ENCODE measurements at regions not wholly inside any gene's neighbourhood (a gene's known extent, or its start where the extent isn't known, plus 50 kb on each side); places are given as distances from the start of the nearest gene placed in this dataset.

DNA sequence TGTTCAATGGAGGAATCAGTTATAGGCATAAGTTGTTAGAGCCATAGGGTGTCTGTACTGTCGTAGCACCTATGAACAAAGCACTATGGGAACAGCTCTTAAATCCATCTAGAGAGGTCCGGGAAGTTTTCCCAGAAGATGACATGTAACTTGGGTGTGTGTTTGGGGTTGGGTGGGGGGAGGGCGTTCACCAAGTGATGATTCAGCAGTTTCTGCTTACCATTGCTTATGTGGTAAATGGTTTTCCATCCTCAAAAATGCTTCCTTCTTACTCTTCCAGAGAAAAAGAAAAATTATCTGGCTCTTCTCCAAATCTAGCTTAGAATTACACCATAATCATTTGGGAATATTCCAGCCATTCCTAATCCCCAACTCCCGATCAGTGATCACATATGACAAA is 361.1 kb upstream of the ZNF521 start:
- intact Hi-C loops (cut with micrococcal nuclease), result no loop called here
- Histone ChIP-seq H3K4me3 (replicated peaks in 1 of 2; ENCODE audit: low read depth in 1 of 2, low read length in 2 of 2) (no peak overlapping the region), H3K36me3 (ENCODE audit: control insufficient read depth in 1 of 2, insufficient read depth in 2 of 2, low read length in 2 of 2) (no peaks in the 10 kb centered on the region), H3K9ac (ENCODE audit: low read length) (no peak overlapping the region), H3K79me2 (ENCODE audit: insufficient read depth, low read length) (no peaks in the 10 kb centered on the region), H2AFZ (ENCODE audit: low read depth, low read length, poor library complexity, severe bottlenecking) (no peak overlapping the region), H3K9me3 (ENCODE audit: control insufficient read depth in 1 of 2, insufficient read depth in 1 of 2, low read depth in 1 of 2, low read length in 2 of 2) (no peaks in the 10 kb centered on the region; a peak in 1 of 4 replicates), H3K27me3 (ENCODE audit: insufficient read depth, low read length) (no peaks in the 10 kb centered on the region), H3K27ac (ENCODE audit: low read depth, low read length) (no peak overlapping the region), H3K9me2 (ENCODE audit: insufficient read depth) (no peaks in the 10 kb centered on the region), H3K4me1 (ENCODE audit: control insufficient read depth in 1 of 2, insufficient read depth in 2 of 2, low read length in 2 of 2) (no peaks in the 10 kb centered on the region), H3K4me2 (ENCODE audit: low read length) (no peak overlapping the region), H4K20me1 (ENCODE audit: insufficient read depth) (no peaks in the 10 kb centered on the region)
- DNase-seq (ENCODE audit: low read depth, low spot score) (no peak), ATAC-seq (no peak)
- no peak for TF ChIP-seq ZFX (IDR thresholded peaks at IDR 0.05)
- TF ChIP-seq SP1 (IDR thresholded peaks at IDR 0.05; ENCODE audit: low read depth), result no peak
- no peak for TF ChIP-seq JUND (IDR thresholded peaks at IDR 0.05)
- no peak for TF ChIP-seq FOSL1 (IDR thresholded peaks at IDR 0.05; ENCODE audit: low read depth)
- TF ChIP-seq POLR2AphosphoS5 (IDR thresholded peaks at IDR 0.05; ENCODE audit: low read depth, low read length), result no peak
- TF ChIP-seq ZNF274 (IDR thresholded peaks at IDR 0.05; ENCODE audit: low read depth, low read length), result no peak
- TF ChIP-seq SRF (IDR thresholded peaks at IDR 0.05; ENCODE audit: low read depth), result no peak
- TF ChIP-seq RAD21 (IDR thresholded peaks at IDR 0.05; ENCODE audit: low read depth), result no peak
- no peak for TF ChIP-seq POLR2A (IDR thresholded peaks at IDR 0.05; ENCODE audit: borderline replicate concordance, extremely low read depth, insufficient read depth, insufficient read length)
- TF ChIP-seq SIN3A (IDR thresholded peaks at IDR 0.05; ENCODE audit: low read depth), result no peak
- no TSS peak for BruUV-seq (replicated peaks)
- ChIA-PET RAD21 (ENCODE audit: low non-redundant PET in 1 of 2, low total read pairs in 2 of 2, uncharacterized antibody in 2 of 2, unreplicated experiment in 2 of 2) (no interaction called here), CTCF (no interaction called here), POLR2A (no interaction called here)

DNA sequence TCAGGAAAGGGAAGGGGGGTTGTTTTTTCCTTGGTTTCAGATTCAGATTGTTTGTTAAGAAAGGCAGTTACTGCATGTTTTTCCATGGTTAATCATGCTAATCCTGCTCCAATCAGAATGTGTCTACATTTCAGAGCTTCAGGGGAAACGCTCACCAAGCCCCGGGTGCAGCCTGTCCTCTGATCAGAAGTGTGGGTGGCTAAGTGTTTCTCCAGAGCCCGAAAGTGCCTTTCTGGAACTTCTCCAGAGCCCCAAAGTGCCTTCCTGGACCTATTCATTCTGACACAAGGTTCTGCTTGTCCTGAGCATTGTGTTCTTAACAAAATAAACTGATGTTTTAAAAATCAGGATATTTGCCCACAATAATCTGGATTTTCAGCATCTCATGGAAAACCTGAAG is 359.0 kb upstream of the ZNF521 start:
- Histone ChIP-seq H3K9me3 (ENCODE audit: control insufficient read depth in 1 of 2, insufficient read depth in 1 of 2, low read depth in 1 of 2, low read length in 2 of 2) (no peaks in the 10 kb centered on the region; a peak in 1 of 4 replicates), H3K27me3 (ENCODE audit: insufficient read depth, low read length) (no peaks in the 10 kb centered on the region), H3K36me3 (ENCODE audit: control insufficient read depth in 1 of 2, insufficient read depth in 2 of 2, low read length in 2 of 2) (no peaks in the 10 kb centered on the region), H3K9me2 (ENCODE audit: insufficient read depth) (no peaks in the 10 kb centered on the region), H3K4me1 (ENCODE audit: control insufficient read depth in 1 of 2, insufficient read depth in 2 of 2, low read length in 2 of 2) (no peaks in the 10 kb centered on the region), H3K27ac (ENCODE audit: low read depth, low read length) (no peak overlapping the region), H3K4me2 (ENCODE audit: low read length) (no peak overlapping the region), H3K4me3 (replicated peaks in 1 of 2; ENCODE audit: low read depth in 1 of 2, low read length in 2 of 2) (no peak overlapping the region), H4K20me1 (ENCODE audit: insufficient read depth) (no peaks in the 10 kb centered on the region), H2AFZ (ENCODE audit: low read depth, low read length, poor library complexity, severe bottlenecking) (no peak overlapping the region), H3K79me2 (ENCODE audit: insufficient read depth, low read length) (no peaks in the 10 kb centered on the region), H3K9ac (ENCODE audit: low read length) (no peak overlapping the region)
- POLR2A ChIA-PET, result no interaction called here
- RAD21 ChIA-PET (ENCODE audit: low non-redundant PET in 1 of 2, low total read pairs in 2 of 2, uncharacterized antibody in 2 of 2, unreplicated experiment in 2 of 2), result no interaction called here
- no peak for ATAC-seq
- no peak for TF ChIP-seq MAX (IDR thresholded peaks at IDR 0.05)
- CTCF ChIA-PET, result no interaction called here
- no peak for DNase-seq (ENCODE audit: low read depth, low spot score)
- BruUV-seq (replicated peaks), result no TSS peak
- intact Hi-C loops (cut with micrococcal nuclease), result no loop called here

All from HCT116 (cell line).